A549 (cell line): ENCODE measurements at regions not wholly inside any gene's neighbourhood (a gene's known extent, or its start where the extent isn't known, plus 50 kb on each side); places are given as distances from the start of the nearest gene placed in this dataset.

ENCODE experiments used
- ATAC-seq, 2 experiments: fragments of 200-7000 bp in 1 of 2; fragments of >200 bp in 1 of 2; cut with Nextera tagmentation in 1 of 2; cut with Tn5 transposase in 1 of 2; 3 replicates each; pipeline versions ENCODE4 v1.8.0 to v1.9.1; 2018 to 2020; ENCODE audit warnings: mild to moderate bottlenecking in 1 of 2, moderate library complexity in 1 of 2
- CTCF ChIA-PET: fragments of 300-600 bp; sonication (Branson Sonifier 250); formaldehyde crosslinking; extraction: SDS; loops from one replicate; lab custom pipeline; 2021; ENCODE audit warnings: antibody characterized with exemption, inconsistent platforms; lab: Yijun Ruan, JAX
- POLR2A ChIA-PET: fragments of 350-600 bp; formaldehyde crosslinking; extraction: SDS; loops from one replicate; lab custom pipeline; 2021; ENCODE audit warnings: antibody characterized with exemption, inconsistent platforms; lab: Yijun Ruan, JAX
- DNase-seq, 2 experiments: peaks; one replicate each; pipeline versions ENCODE4 v3.0.0 to v3.0.0-alpha.2; 2011 to 2016; ENCODE audit warnings: low read depth in 1 of 2, low spot score in 1 of 2
- FAIRE-seq: peaks from 2 replicates; lab custom pipeline; 2011; peaks lifted over from hg19 to GRCh38; lab: Jason Lieb, UNC
- H3K27ac ChIP-seq, 2 experiments: fragments of >200 bp; sonication (Bioruptor Twin); formaldehyde crosslinking; 3 replicates each; pipeline ENCODE4 v1.5.1; 2016 to 2017
- H3K4me1 ChIP-seq: fragments of >200 bp; sonication (Bioruptor Twin); formaldehyde crosslinking; 3 replicates; pipeline ENCODE4 v1.6.1; 2016
- H3K4me2 ChIP-seq: fragments of >200 bp; sonication (Bioruptor Twin); formaldehyde crosslinking; 3 replicates; pipeline ENCODE4 v1.6.1; 2016
- H3K4me3 ChIP-seq: fragments of >200 bp; sonication (Bioruptor Twin); formaldehyde crosslinking; 3 replicates; pipeline ENCODE4 v1.5.1; 2016
- H3K9me3 ChIP-seq: fragments of >200 bp; sonication (Bioruptor Twin); formaldehyde crosslinking; 3 replicates; pipeline ENCODE4 v1.6.1; 2016
- CBX2 ChIP-seq: fragments of 200-600 bp; sonication (generic); IDR thresholded peaks from 2 replicates; pipeline ENCODE4 v1.6.1; 2016; ENCODE audit warnings: low read depth, mild to moderate bottlenecking, borderline replicate concordance
- CHD2 ChIP-seq: fragments of 150-350 bp; IDR thresholded peaks from 2 replicates; pipeline ENCODE4 v1.6.1; 2014; ENCODE audit warnings: low read length; ENCODE audit not compliant: partially characterized antibody
- EHF ChIP-seq: fragments of 250-450 bp; sonication (Bioruptor Pico); IDR thresholded peaks from 2 replicates; pipeline ENCODE4 v1.5.0; 2020; ENCODE audit warnings: mild to moderate bottlenecking
- HOXA7 ChIP-seq: fragments of 250-450 bp; sonication (Bioruptor Pico); IDR thresholded peaks from 2 replicates; pipeline ENCODE4 v1.5.0; 2020; ENCODE audit warnings: mild to moderate bottlenecking, moderate library complexity
- HOXB13 ChIP-seq: fragments of 250-450 bp; sonication (Bioruptor Pico); IDR thresholded peaks from 2 replicates; pipeline ENCODE4 v1.5.0; 2020; ENCODE audit warnings: low read depth, mild to moderate bottlenecking, moderate library complexity
- HOXB5 ChIP-seq: fragments of 250-450 bp; sonication (Bioruptor Pico); IDR thresholded peaks from 2 replicates; pipeline ENCODE4 v1.5.0; 2020; ENCODE audit warnings: mild to moderate bottlenecking, moderate library complexity
- JUNB ChIP-seq: fragments of >200 bp; sonication (Bioruptor Twin); formaldehyde crosslinking; IDR thresholded peaks from 2 replicates; pipeline ENCODE4 v1.6.1; 2016
- MAFK ChIP-seq: fragments of 450-650 bp; IDR thresholded peaks from 2 replicates; pipeline ENCODE4 v1.6.1; 2014; ENCODE audit not compliant: partially characterized antibody
- MAZ ChIP-seq: fragments of 150-350 bp; IDR thresholded peaks from 2 replicates; pipeline ENCODE4 v1.6.1; 2014; ENCODE audit warnings: antibody characterized with exemption, low read depth, low read length, borderline replicate concordance
- NFE2L2 ChIP-seq: fragments of 150-350 bp; conservative IDR thresholded peaks from 2 replicates; pipeline ENCODE4 v1.6.1; 2014; ENCODE audit warnings: low read length
- NPAS2 ChIP-seq: fragments of 250-450 bp; sonication (Bioruptor Pico); IDR thresholded peaks from 2 replicates; pipeline ENCODE4 v1.8.0; 2022; ENCODE audit warnings: mild to moderate bottlenecking, moderate library complexity, borderline replicate concordance
- RARB ChIP-seq: fragments of 250-450 bp; sonication (Bioruptor Pico); IDR thresholded peaks from 2 replicates; pipeline ENCODE4 v1.8.0; 2021; ENCODE audit warnings: mild to moderate bottlenecking, moderate library complexity
- RNF2 ChIP-seq: fragments of 200-600 bp; sonication (generic); IDR thresholded peaks from 2 replicates; pipeline ENCODE4 v1.6.1; 2016; ENCODE audit warnings: low read depth, mild to moderate bottlenecking, antibody characterized with exemption, moderate library complexity, borderline replicate concordance
- SMC3 ChIP-seq: fragments of >200 bp; sonication (Bioruptor Twin); formaldehyde crosslinking; IDR thresholded peaks from 3 replicates; pipeline ENCODE4 v1.6.1; 2018; ENCODE audit warnings: inconsistent platforms
- TFCP2L1 ChIP-seq: fragments of 250-450 bp; sonication (Bioruptor Pico); IDR thresholded peaks from 2 replicates; pipeline ENCODE4 v1.5.0; 2021; ENCODE audit warnings: mild to moderate bottlenecking
- ZC3H11A ChIP-seq: fragments of 450-650 bp; IDR thresholded peaks from 2 replicates; pipeline ENCODE4 v1.6.1; 2014; ENCODE audit warnings: antibody characterized with exemption, mild to moderate bottlenecking
- WGBS: methylation state at CpG from one replicate; pipeline ENCODE4 v1.1.6; 2017; ENCODE audit errors: missing lambda C conversion rate; 5-methylcytosine and 5-hydroxymethylcytosine counted together
- TF ChIP-seq, protein P1 (sequence below): fragments of 450-650 bp; IDR thresholded peaks from 2 replicates; pipeline ENCODE4 v1.6.1; 2014; ENCODE audit warnings: antibody characterized with exemption
- TF ChIP-seq, protein P2 (sequence below): fragments of 250-450 bp; sonication (Bioruptor Pico); IDR thresholded peaks from 2 replicates; pipeline ENCODE4 v1.5.0; 2021; ENCODE audit warnings: mild to moderate bottlenecking, moderate library complexity, borderline replicate concordance
- TF ChIP-seq, protein P3 (sequence below): fragments of 150-350 bp; IDR thresholded peaks from 2 replicates; pipeline ENCODE4 v1.6.1; 2014; ENCODE audit warnings: low read depth, mild to moderate bottlenecking, low read length
- TF ChIP-seq, protein P4 (sequence below): fragments of >200 bp; sonication (Bioruptor Twin); formaldehyde crosslinking; IDR thresholded peaks from 3 replicates; pipeline ENCODE4 v1.6.1; 2016
- TF ChIP-seq, protein P5 (sequence below): IDR thresholded peaks from 2 replicates; pipeline ENCODE4 v1.6.1; 2012; ENCODE audit warnings: low read depth, borderline replicate concordance

DNA sequence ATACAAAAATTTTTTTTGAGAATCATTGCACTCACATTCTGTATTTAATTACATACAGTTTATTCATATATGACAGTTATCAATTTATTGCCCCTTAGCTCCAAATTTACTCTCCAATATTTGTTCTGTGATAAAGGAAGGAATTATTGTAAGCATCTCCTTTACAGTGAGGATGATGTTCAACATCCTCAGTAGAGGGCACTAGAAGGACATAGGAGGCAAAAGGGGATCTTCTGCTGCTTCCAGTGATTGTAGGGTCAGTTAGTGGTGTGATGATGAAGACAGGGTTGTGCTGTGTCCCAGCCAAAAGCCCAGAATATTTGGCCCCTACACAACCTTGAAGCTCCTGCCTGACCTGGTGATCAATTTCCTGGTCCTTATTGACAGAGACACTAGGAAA lies 89.9 kb upstream of the DCBLD2 start (continued):
- TF ChIP-seq ZC3H11A (no peak), MAFK (no peak), HOXB5 (no peak), CHD2 (no peak), NFE2L2 (no peak), SMC3 (peak; percentile 16; the same call in 1 of the 3 replicates)
- TF ChIP-seq, protein P1, sequence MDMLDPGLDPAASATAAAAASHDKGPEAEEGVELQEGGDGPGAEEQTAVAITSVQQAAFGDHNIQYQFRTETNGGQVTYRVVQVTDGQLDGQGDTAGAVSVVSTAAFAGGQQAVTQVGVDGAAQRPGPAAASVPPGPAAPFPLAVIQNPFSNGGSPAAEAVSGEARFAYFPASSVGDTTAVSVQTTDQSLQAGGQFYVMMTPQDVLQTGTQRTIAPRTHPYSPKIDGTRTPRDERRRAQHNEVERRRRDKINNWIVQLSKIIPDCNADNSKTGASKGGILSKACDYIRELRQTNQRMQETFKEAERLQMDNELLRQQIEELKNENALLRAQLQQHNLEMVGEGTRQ, result no peak
- TF ChIP-seq, protein P2, sequence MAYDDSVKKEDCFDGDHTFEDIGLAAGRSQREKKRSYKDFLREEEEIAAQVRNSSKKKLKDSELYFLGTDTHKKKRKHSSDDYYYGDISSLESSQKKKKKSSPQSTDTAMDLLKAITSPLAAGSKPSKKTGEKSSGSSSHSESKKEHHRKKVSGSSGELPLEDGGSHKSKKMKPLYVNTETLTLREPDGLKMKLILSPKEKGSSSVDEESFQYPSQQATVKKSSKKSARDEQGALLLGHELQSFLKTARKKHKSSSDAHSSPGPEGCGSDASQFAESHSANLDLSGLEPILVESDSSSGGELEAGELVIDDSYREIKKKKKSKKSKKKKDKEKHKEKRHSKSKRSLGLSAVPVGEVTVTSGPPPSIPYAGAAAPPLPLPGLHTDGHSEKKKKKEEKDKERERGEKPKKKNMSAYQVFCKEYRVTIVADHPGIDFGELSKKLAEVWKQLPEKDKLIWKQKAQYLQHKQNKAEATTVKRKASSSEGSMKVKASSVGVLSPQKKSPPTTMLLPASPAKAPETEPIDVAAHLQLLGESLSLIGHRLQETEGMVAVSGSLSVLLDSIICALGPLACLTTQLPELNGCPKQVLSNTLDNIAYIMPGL (CRISPR knock-in tag), result no peak

DNA sequence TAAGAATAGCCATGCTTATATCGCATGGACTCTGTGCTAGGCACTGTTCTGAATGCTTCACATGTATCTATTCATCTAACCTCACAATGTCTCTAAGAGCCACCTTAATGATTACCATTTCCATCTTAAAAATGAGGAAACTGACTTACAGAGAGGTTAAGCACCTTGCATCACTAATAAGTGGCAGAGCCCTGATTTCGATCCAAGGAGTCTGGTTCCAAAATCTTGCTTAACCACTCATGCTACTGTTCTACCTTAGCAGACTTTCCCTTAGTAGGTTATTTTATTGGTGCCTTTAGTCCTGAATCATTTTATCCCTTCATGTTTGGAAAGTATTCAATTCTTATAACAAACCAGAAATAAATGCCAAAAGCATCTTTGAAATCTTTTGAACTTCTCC lies 89.2 kb upstream of the DCBLD2 start:
- H3K9me3 ChIP-seq, result no peaks in the 10 kb centered on the region
- peak overlapping the region; percentile 2 to 17; a peak in 1 of 6 replicates for H3K27ac ChIP-seq
- H3K4me2 ChIP-seq, result no peak overlapping the region
- CTCF ChIA-PET, result interaction anchor here (1.2 to 5.9 kb wide), 4 partner anchors 8 to 181 kb away, joined by 3 to 111 read pairs (median 4); no protein-coding TSS in a partner anchor
- FAIRE-seq, result no peak
- 96% methylated on average over 2 of the region's 2 CpGs for WGBS
- no peak for DNase-seq
- peaks cover 22% of the 10 kb centered on the region for H3K4me1 ChIP-seq
- TF ChIP-seq RARB (CRISPR knock-in tag) (no peak), RNF2 (no peak), TFCP2L1 (CRISPR knock-in tag) (no peak), EHF (CRISPR knock-in tag) (no peak), CBX2 (no peak), HOXA7 (CRISPR knock-in tag) (no peak), HOXB13 (CRISPR knock-in tag) (no peak), NPAS2 (CRISPR knock-in tag) (no peak), JUNB (no peak), MAZ (no peak), NFE2L2 (no peak)
- TF ChIP-seq, protein P3, sequence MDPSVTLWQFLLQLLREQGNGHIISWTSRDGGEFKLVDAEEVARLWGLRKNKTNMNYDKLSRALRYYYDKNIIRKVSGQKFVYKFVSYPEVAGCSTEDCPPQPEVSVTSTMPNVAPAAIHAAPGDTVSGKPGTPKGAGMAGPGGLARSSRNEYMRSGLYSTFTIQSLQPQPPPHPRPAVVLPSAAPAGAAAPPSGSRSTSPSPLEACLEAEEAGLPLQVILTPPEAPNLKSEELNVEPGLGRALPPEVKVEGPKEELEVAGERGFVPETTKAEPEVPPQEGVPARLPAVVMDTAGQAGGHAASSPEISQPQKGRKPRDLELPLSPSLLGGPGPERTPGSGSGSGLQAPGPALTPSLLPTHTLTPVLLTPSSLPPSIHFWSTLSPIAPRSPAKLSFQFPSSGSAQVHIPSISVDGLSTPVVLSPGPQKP, result no peak
- TF ChIP-seq, protein P4, sequence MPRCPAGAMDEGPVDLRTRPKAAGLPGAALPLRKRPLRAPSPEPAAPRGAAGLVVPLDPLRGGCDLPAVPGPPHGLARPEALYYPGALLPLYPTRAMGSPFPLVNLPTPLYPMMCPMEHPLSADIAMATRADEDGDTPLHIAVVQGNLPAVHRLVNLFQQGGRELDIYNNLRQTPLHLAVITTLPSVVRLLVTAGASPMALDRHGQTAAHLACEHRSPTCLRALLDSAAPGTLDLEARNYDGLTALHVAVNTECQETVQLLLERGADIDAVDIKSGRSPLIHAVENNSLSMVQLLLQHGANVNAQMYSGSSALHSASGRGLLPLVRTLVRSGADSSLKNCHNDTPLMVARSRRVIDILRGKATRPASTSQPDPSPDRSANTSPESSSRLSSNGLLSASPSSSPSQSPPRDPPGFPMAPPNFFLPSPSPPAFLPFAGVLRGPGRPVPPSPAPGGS, result no peak
- TF ChIP-seq, protein P5, sequence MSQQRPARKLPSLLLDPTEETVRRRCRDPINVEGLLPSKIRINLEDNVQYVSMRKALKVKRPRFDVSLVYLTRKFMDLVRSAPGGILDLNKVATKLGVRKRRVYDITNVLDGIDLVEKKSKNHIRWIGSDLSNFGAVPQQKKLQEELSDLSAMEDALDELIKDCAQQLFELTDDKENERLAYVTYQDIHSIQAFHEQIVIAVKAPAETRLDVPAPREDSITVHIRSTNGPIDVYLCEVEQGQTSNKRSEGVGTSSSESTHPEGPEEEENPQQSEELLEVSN, result no peak
- TF ChIP-seq, all 56 proteins: peak for 0
- POLR2A ChIA-PET, result no interaction called here
- no peak overlapping the region for H3K4me3 ChIP-seq
- no peak for ATAC-seq
